SK-N-SH (cell line): ENCODE measurements at regions not wholly inside any gene's neighbourhood (a gene's known extent, or its start where the extent isn't known, plus 50 kb on each side); places are given as distances from the start of the nearest gene placed in this dataset.

ENCODE experiments used
- CTCF ChIA-PET: fragments of 300-600, 350-600 bp; formaldehyde crosslinking; extraction: SDS; loops from one replicate; lab custom pipeline; 2021; lab: Yijun Ruan, JAX
- POLR2A ChIA-PET: fragments of 350-600 bp; sonication (Branson Sonifier 250); formaldehyde crosslinking; extraction: SDS; loops from one replicate; lab custom pipeline; 2020; ENCODE audit warnings: antibody characterized with exemption, inconsistent platforms; lab: Yijun Ruan, JAX
- DNase-seq: peaks from one replicate; pipeline ENCODE4 v3.0.0; 2012
- H2AFZ ChIP-seq: fragments of 200-600 bp; sonication (generic); 2 replicates; pipeline ENCODE4 v1.8.1; 2016; ENCODE audit warnings: antibody characterized with exemption, mild to moderate bottlenecking, low read depth
- H3F3A ChIP-seq: fragments of 200-600 bp; sonication (generic); replicated peaks from 2 replicates; pipeline ENCODE3; 2016; ENCODE audit warnings: antibody characterized with exemption, mild to moderate bottlenecking; ENCODE audit not compliant: insufficient read depth
- H3K27ac ChIP-seq, 2 experiments: fragments of 200-500 bp in 1 of 2; fragments of 200-600 bp in 1 of 2; sonication (Bioruptor generic) in 1 of 2; sonication (generic), shearing (Covaris generic) in 1 of 2; 2 replicates each; pipeline versions ENCODE4 v1.5.1 to v1.6.1; 2014 to 2016; ENCODE audit warnings: low read depth in 2 of 2, inconsistent platforms in 1 of 2, low read length in 1 of 2, mild to moderate bottlenecking in 1 of 2, mixed read lengths in 1 of 2
- H3K27me3 ChIP-seq: fragments of 200-600 bp; sonication (generic), shearing (Covaris generic); 2 replicates; pipeline ENCODE4 v1.6.1; 2016; ENCODE audit warnings: mixed run types; ENCODE audit not compliant: insufficient read depth
- H3K36me3 ChIP-seq, 2 experiments: fragments of 200-500 bp in 1 of 2; fragments of 200-600 bp in 1 of 2; sonication (Bioruptor generic) in 1 of 2; sonication (generic) in 1 of 2; replicated peaks in 1 of 2; 2 replicates each; pipeline versions ENCODE3 to v1.5.1; 2014 to 2016; ENCODE audit warnings: low read length in 1 of 2, mild to moderate bottlenecking in 1 of 2; ENCODE audit not compliant: insufficient read depth in 2 of 2, control insufficient read depth in 1 of 2
- H3K4me1 ChIP-seq, 2 experiments: fragments of 200-500 bp in 1 of 2; fragments of 200-600 bp in 1 of 2; sonication (Bioruptor generic) in 1 of 2; sonication (generic), shearing (Covaris generic) in 1 of 2; 2 replicates each; pipeline versions ENCODE4 v1.5.1 to v1.6.1; 2014 to 2016; ENCODE audit warnings: low read depth in 1 of 2, low read length in 1 of 2, mixed run types in 1 of 2; ENCODE audit not compliant: insufficient read depth in 2 of 2, control insufficient read depth in 1 of 2
- H3K4me2 ChIP-seq: fragments of 200-600 bp; sonication (generic), shearing (Covaris generic); 2 replicates; pipeline ENCODE4 v1.6.1; 2017; ENCODE audit warnings: mixed run types
- H3K4me3 ChIP-seq, 2 experiments: fragments of 200-500 bp in 1 of 2; fragments of 200-600 bp in 1 of 2; sonication (Bioruptor generic) in 1 of 2; sonication (generic), shearing (Covaris generic) in 1 of 2; 2 replicates each; pipeline versions ENCODE4 v1.5.1 to v1.8.1; 2014 to 2016; ENCODE audit warnings: low read depth in 2 of 2, inconsistent platforms in 1 of 2, low read length in 1 of 2, mild to moderate bottlenecking in 1 of 2, mixed read lengths in 1 of 2, moderate library complexity in 1 of 2
- H3K79me2 ChIP-seq: fragments of 200-600 bp; sonication (generic); 2 replicates; pipeline ENCODE4 v1.8.1; 2017; ENCODE audit warnings: mild to moderate bottlenecking; ENCODE audit not compliant: insufficient read depth
- H3K9ac ChIP-seq: fragments of 200-600 bp; sonication (generic); 2 replicates; pipeline ENCODE4 v1.6.1; 2017; ENCODE audit warnings: mixed run types
- H3K9me2 ChIP-seq: fragments of 200-600 bp; sonication (generic); 2 replicates; pipeline ENCODE4 v1.6.1; 2017; ENCODE audit warnings: mixed run types
- H3K9me3 ChIP-seq: fragments of 200-600 bp; sonication (generic); 2 replicates; pipeline ENCODE4 v1.6.1; 2017; ENCODE audit warnings: mixed run types, mild to moderate bottlenecking, moderate library complexity
- H4K20me1 ChIP-seq: fragments of 200-600 bp; sonication (generic); 2 replicates; pipeline ENCODE4 v1.6.1; 2017; ENCODE audit warnings: mild to moderate bottlenecking, mixed run types; ENCODE audit not compliant: insufficient read depth
- CHD2 ChIP-seq: fragments of 150-350 bp; IDR thresholded peaks from 2 replicates; pipeline ENCODE4 v1.6.1; 2018; ENCODE audit warnings: low read length; ENCODE audit not compliant: partially characterized antibody
- FOXM1 ChIP-seq: IDR thresholded peaks from 2 replicates; pipeline ENCODE4 v1.4.0; 2012; ENCODE audit warnings: low read depth, mild to moderate bottlenecking
- GABPA ChIP-seq: IDR thresholded peaks from 2 replicates; pipeline ENCODE4 v1.4.0; 2012; ENCODE audit warnings: low read depth, mild to moderate bottlenecking
- GATA2 ChIP-seq: sonication (generic); formaldehyde crosslinking; IDR thresholded peaks from 2 replicates; pipeline ENCODE4 v1.5.0; 2020; ENCODE audit warnings: mild to moderate bottlenecking, missing genetic modification reagents
- JUND ChIP-seq: IDR thresholded peaks from 2 replicates; pipeline ENCODE4 v1.4.0; 2012
- MXI1 ChIP-seq: IDR thresholded peaks from 2 replicates; pipeline ENCODE4 v1.6.1; 2012; ENCODE audit warnings: mild to moderate bottlenecking, low read depth, low read length, improper control_type of control experiment
- NRF1 ChIP-seq: IDR thresholded peaks from 2 replicates; pipeline ENCODE4 v1.6.1; 2012; ENCODE audit warnings: low read depth, mild to moderate bottlenecking, low read length
- RAD21 ChIP-seq: IDR thresholded peaks from 2 replicates; pipeline ENCODE4 v1.6.1; 2012; ENCODE audit warnings: mild to moderate bottlenecking, low read length
- RCOR1 ChIP-seq: fragments of 150-350 bp; IDR thresholded peaks from 2 replicates; pipeline ENCODE4 v1.6.1; 2017; ENCODE audit warnings: antibody characterized with exemption, low read length
- TCF12 ChIP-seq: IDR thresholded peaks from 2 replicates; pipeline ENCODE4 v1.4.0; 2012
- WGBS: methylation state at CpG from one replicate; pipeline ENCODE4 v1.1.6; 2017; ENCODE audit warnings: low lambda C conversion rate; 5-methylcytosine and 5-hydroxymethylcytosine counted together
- TF ChIP-seq, protein P1 (sequence below): fragments of 200-600 bp; sonication (generic); IDR thresholded peaks from 2 replicates; pipeline ENCODE4 v1.6.1; 2017; ENCODE audit warnings: antibody characterized with exemption, mild to moderate bottlenecking, moderate library complexity
- TF ChIP-seq, protein P2 (sequence below): IDR thresholded peaks from 2 replicates; pipeline ENCODE4 v1.6.1; 2012; ENCODE audit warnings: mild to moderate bottlenecking, low read depth, low read length, moderate library complexity
- TF ChIP-seq, protein P3 (sequence below): fragments of 150-350 bp; IDR thresholded peaks from 2 replicates; pipeline ENCODE4 v1.6.1; 2016; ENCODE audit warnings: mild to moderate bottlenecking, low read depth, low read length
- TF ChIP-seq, protein P4 (sequence below): IDR thresholded peaks from 2 replicates; pipeline ENCODE4 v1.4.0; 2012; ENCODE audit warnings: low read depth
- TF ChIP-seq, protein P5 (sequence below): IDR thresholded peaks from 2 replicates; pipeline ENCODE4 v1.4.0; 2012; ENCODE audit warnings: low read depth, borderline replicate concordance
- TF ChIP-seq, protein P6 (sequence below): IDR thresholded peaks from 2 replicates; pipeline ENCODE4; 2012
- TF ChIP-seq, protein P7 (sequence below): IDR thresholded peaks from 2 replicates; pipeline ENCODE4 v1.4.0; 2012; ENCODE audit warnings: low read depth, borderline replicate concordance

DNA sequence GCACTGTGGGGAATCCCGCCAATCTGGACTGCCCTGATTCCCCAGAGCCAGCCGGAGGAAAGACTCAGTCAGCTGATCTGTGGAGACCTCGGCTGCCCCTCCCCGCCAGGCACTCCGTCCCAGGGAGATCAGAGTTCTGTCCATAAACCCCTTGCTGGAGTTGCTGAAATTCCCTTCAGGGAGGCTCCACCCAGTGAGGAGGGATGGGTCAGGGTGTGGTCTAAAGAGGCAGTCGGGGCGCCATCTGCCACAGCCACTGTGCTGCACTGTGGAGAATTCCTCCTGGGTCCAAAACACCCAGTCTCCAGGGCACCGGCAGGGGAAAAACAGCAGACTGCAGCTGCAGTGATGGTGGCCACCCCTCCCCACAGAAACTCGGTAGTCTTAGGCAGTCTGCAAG, 1922.3 kb upstream of the FLRT2 start:
- Histone ChIP-seq H3K9me2 (no peaks in the 10 kb centered on the region), H3K4me2 (no peak overlapping the region), H3K9me3 (no peaks in the 10 kb centered on the region), H3K4me1 (no peaks in the 10 kb centered on the region), H3F3A (no peaks in the 10 kb centered on the region), H3K4me3 (no peak overlapping the region), H4K20me1 (no peaks in the 10 kb centered on the region), H3K9ac (no peak overlapping the region), H2AFZ (no peak overlapping the region), H3K79me2 (no peaks in the 10 kb centered on the region), H3K36me3 (no peaks in the 10 kb centered on the region), H3K27ac (no peak overlapping the region), H3K27me3 (no peaks in the 10 kb centered on the region)
- ChIA-PET POLR2A (no interaction called here), CTCF (no interaction called here)
- TF ChIP-seq, protein P1, sequence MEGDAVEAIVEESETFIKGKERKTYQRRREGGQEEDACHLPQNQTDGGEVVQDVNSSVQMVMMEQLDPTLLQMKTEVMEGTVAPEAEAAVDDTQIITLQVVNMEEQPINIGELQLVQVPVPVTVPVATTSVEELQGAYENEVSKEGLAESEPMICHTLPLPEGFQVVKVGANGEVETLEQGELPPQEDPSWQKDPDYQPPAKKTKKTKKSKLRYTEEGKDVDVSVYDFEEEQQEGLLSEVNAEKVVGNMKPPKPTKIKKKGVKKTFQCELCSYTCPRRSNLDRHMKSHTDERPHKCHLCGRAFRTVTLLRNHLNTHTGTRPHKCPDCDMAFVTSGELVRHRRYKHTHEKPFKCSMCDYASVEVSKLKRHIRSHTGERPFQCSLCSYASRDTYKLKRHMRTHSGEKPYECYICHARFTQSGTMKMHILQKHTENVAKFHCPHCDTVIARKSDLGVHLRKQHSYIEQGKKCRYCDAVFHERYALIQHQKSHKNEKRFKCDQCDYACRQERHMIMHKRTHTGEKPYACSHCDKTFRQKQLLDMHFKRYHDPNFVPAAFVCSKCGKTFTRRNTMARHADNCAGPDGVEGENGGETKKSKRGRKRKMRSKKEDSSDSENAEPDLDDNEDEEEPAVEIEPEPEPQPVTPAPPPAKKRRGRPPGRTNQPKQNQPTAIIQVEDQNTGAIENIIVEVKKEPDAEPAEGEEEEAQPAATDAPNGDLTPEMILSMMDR, result no peak
- TF ChIP-seq, protein P2, sequence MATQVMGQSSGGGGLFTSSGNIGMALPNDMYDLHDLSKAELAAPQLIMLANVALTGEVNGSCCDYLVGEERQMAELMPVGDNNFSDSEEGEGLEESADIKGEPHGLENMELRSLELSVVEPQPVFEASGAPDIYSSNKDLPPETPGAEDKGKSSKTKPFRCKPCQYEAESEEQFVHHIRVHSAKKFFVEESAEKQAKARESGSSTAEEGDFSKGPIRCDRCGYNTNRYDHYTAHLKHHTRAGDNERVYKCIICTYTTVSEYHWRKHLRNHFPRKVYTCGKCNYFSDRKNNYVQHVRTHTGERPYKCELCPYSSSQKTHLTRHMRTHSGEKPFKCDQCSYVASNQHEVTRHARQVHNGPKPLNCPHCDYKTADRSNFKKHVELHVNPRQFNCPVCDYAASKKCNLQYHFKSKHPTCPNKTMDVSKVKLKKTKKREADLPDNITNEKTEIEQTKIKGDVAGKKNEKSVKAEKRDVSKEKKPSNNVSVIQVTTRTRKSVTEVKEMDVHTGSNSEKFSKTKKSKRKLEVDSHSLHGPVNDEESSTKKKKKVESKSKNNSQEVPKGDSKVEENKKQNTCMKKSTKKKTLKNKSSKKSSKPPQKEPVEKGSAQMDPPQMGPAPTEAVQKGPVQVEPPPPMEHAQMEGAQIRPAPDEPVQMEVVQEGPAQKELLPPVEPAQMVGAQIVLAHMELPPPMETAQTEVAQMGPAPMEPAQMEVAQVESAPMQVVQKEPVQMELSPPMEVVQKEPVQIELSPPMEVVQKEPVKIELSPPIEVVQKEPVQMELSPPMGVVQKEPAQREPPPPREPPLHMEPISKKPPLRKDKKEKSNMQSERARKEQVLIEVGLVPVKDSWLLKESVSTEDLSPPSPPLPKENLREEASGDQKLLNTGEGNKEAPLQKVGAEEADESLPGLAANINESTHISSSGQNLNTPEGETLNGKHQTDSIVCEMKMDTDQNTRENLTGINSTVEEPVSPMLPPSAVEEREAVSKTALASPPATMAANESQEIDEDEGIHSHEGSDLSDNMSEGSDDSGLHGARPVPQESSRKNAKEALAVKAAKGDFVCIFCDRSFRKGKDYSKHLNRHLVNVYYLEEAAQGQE, result no peak
- TF ChIP-seq RCOR1 (no peak), JUND (no peak), FOXM1 (no peak), GABPA (no peak), TCF12 (no peak), NRF1 (no peak), RAD21 (no peak), GATA2 (CRISPR knock-in tag) (no peak), CHD2 (no peak), MXI1 (no peak)
- TF ChIP-seq, protein P3, sequence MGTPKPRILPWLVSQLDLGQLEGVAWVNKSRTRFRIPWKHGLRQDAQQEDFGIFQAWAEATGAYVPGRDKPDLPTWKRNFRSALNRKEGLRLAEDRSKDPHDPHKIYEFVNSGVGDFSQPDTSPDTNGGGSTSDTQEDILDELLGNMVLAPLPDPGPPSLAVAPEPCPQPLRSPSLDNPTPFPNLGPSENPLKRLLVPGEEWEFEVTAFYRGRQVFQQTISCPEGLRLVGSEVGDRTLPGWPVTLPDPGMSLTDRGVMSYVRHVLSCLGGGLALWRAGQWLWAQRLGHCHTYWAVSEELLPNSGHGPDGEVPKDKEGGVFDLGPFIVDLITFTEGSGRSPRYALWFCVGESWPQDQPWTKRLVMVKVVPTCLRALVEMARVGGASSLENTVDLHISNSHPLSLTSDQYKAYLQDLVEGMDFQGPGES, result no peak
- TF ChIP-seq, protein P4, sequence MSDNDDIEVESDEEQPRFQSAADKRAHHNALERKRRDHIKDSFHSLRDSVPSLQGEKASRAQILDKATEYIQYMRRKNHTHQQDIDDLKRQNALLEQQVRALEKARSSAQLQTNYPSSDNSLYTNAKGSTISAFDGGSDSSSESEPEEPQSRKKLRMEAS, result no peak
- TF ChIP-seq, protein P5, sequence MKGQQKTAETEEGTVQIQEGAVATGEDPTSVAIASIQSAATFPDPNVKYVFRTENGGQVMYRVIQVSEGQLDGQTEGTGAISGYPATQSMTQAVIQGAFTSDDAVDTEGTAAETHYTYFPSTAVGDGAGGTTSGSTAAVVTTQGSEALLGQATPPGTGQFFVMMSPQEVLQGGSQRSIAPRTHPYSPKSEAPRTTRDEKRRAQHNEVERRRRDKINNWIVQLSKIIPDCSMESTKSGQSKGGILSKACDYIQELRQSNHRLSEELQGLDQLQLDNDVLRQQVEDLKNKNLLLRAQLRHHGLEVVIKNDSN, result no peak
- TF ChIP-seq, protein P6, sequence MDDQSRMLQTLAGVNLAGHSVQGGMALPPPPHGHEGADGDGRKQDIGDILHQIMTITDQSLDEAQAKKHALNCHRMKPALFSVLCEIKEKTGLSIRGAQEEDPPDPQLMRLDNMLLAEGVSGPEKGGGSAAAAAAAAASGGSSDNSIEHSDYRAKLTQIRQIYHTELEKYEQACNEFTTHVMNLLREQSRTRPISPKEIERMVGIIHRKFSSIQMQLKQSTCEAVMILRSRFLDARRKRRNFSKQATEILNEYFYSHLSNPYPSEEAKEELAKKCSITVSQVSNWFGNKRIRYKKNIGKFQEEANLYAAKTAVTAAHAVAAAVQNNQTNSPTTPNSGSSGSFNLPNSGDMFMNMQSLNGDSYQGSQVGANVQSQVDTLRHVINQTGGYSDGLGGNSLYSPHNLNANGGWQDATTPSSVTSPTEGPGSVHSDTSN, result no peak
- TF ChIP-seq, protein P7, sequence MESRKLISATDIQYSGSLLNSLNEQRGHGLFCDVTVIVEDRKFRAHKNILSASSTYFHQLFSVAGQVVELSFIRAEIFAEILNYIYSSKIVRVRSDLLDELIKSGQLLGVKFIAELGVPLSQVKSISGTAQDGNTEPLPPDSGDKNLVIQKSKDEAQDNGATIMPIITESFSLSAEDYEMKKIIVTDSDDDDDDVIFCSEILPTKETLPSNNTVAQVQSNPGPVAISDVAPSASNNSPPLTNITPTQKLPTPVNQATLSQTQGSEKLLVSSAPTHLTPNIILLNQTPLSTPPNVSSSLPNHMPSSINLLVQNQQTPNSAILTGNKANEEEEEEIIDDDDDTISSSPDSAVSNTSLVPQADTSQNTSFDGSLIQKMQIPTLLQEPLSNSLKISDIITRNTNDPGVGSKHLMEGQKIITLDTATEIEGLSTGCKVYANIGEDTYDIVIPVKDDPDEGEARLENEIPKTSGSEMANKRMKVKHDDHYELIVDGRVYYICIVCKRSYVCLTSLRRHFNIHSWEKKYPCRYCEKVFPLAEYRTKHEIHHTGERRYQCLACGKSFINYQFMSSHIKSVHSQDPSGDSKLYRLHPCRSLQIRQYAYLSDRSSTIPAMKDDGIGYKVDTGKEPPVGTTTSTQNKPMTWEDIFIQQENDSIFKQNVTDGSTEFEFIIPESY, result no peak
- 36% methylated on average over 3 of the region's 9 CpGs for WGBS
- DNase-seq, result no peak
